GM23248 (cell line): ENCODE measurements at regions not wholly inside any gene's neighbourhood (a gene's known extent, or its start where the extent isn't known, plus 50 kb on each side); places are given as distances from the start of the nearest gene placed in this dataset.

Experiments used
- DNase-seq: peaks from one replicate; pipeline ENCODE4 v3.0.0-alpha.2; 2015
- H2AFZ ChIP-seq: fragments of 200-600 bp; sonication (generic); 2 replicates; pipeline ENCODE4 v1.6.1; 2016; ENCODE audit warnings: antibody characterized with exemption
- H3F3A ChIP-seq: fragments of 200-600 bp; sonication (generic); 2 replicates; pipeline ENCODE4 v1.6.1; 2016; ENCODE audit warnings: mild to moderate bottlenecking, antibody characterized with exemption, mixed run types; ENCODE audit not compliant: insufficient read depth
- H3K27ac ChIP-seq: fragments of 200-600 bp; sonication (generic); 2 replicates; pipeline ENCODE4 v1.5.1; 2016; ENCODE audit warnings: mild to moderate bottlenecking
- H3K27me3 ChIP-seq: fragments of 200-600 bp; sonication (generic); replicated peaks from 2 replicates; pipeline ENCODE4 v1.6.1; 2016; ENCODE audit warnings: mild to moderate bottlenecking; ENCODE audit not compliant: insufficient read depth
- H3K36me3 ChIP-seq: fragments of 200-600 bp; sonication (generic); 2 replicates; pipeline ENCODE4 v1.6.1; 2016; ENCODE audit warnings: low read depth, mild to moderate bottlenecking
- H3K4me1 ChIP-seq: fragments of 200-600 bp; sonication (generic); 2 replicates; pipeline ENCODE4 v1.6.1; 2016; ENCODE audit warnings: mild to moderate bottlenecking; ENCODE audit not compliant: insufficient read depth
- H3K4me2 ChIP-seq: fragments of 200-600 bp; sonication (generic); one replicate; pipeline ENCODE4 v1.6.1; 2016; ENCODE audit warnings: mild to moderate bottlenecking; ENCODE audit not compliant: unreplicated experiment
- H3K4me3 ChIP-seq: fragments of 200-600 bp; sonication (generic); 2 replicates; pipeline ENCODE4 v1.5.1; 2016; ENCODE audit warnings: mild to moderate bottlenecking
- H3K79me2 ChIP-seq: fragments of 200-600 bp; sonication (generic); 2 replicates; pipeline ENCODE4 v1.6.1; 2016; ENCODE audit warnings: mild to moderate bottlenecking; ENCODE audit not compliant: insufficient read depth
- H3K9ac ChIP-seq: fragments of 200-600 bp; sonication (generic); 2 replicates; pipeline ENCODE4 v1.6.1; 2016; ENCODE audit warnings: mild to moderate bottlenecking
- H3K9me2 ChIP-seq: fragments of 200-600 bp; sonication (generic); 2 replicates; pipeline ENCODE4 v1.6.1; 2016; ENCODE audit warnings: mixed run types, mild to moderate bottlenecking, moderate library complexity; ENCODE audit not compliant: insufficient read depth
- H3K9me3 ChIP-seq: fragments of 200-600 bp; sonication (generic); one replicate; pipeline ENCODE4 v1.6.1; 2017; ENCODE audit warnings: low read depth
- H4K20me1 ChIP-seq: fragments of 200-600 bp; sonication (generic); 2 replicates; pipeline ENCODE4 v1.6.0; 2016; ENCODE audit not compliant: insufficient read depth
- EZH2 ChIP-seq: fragments of 200-600 bp; sonication (generic); IDR thresholded peaks from 2 replicates; pipeline ENCODE4 v1.6.1; 2018; ENCODE audit warnings: antibody characterized with exemption, mild to moderate bottlenecking; ENCODE audit not compliant: insufficient read depth, poor library complexity, severe bottlenecking
- EZH2phosphoT487 ChIP-seq: fragments of 200-600 bp; sonication (generic); IDR thresholded peaks from 2 replicates; pipeline ENCODE4 v1.6.1; 2018; ENCODE audit warnings: antibody characterized with exemption, moderate library complexity, mild to moderate bottlenecking, low read depth; ENCODE audit not compliant: insufficient read depth
- WGBS, 2 experiments: methylation state at CpG; one replicate each; pipeline ENCODE4 v1.1.6; 2015 to 2017; ENCODE audit warnings: low lambda C conversion rate in 2 of 2, low coverage in 1 of 2; ENCODE audit errors: missing lambda C conversion rate in 2 of 2; 5-methylcytosine and 5-hydroxymethylcytosine counted together
- in situ Hi-C: fragments of 300-500 bp; cut with MboI; formaldehyde crosslinking; loops from 2 replicates; pipeline ENCODE4 v1.15.0; 2020

DNA sequence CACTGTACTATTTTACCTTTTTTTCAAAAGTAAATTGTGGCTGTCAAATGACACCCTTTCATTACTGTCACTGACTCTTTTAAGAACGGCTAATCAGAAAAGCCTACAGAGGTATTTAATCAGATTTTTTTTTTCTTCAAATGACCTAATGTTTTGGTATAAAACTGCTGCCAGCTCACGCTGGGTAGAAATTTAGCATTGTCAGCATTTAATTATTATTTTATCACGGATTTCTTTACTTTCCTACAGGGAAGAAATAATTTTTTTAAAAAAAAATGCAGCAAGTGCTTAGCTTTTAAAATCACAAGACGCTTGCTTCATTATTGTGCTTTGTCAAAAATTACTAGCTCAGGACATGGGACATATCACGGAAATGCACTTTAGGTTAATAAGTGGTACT, 149.1 kb upstream of the FOXN3 start:
- Histone ChIP-seq H3K4me2 (no peak overlapping the region), H3K27me3 (no peaks in the 10 kb centered on the region), H3K9me3 (no peaks in the 10 kb centered on the region), H2AFZ (no peak overlapping the region), H3K4me3 (no peak overlapping the region), H3K79me2 (no peaks in the 10 kb centered on the region), H3K4me1 (peaks cover 8% of the 10 kb centered on the region), H3K9me2 (no peaks in the 10 kb centered on the region), H4K20me1 (no peaks in the 10 kb centered on the region), H3F3A (peaks cover 7% of the 10 kb centered on the region), H3K27ac (no peak overlapping the region), H3K36me3 (no peaks in the 10 kb centered on the region), H3K9ac (no peak overlapping the region)
- TF ChIP-seq EZH2 (no peak), EZH2phosphoT487 (no peak)
- in situ Hi-C loops, result no loop called here
- WGBS, 2 experiments, result 89 to 91% methylated on average over 5 of the region's 5 CpGs
- no peak for DNase-seq

DNA sequence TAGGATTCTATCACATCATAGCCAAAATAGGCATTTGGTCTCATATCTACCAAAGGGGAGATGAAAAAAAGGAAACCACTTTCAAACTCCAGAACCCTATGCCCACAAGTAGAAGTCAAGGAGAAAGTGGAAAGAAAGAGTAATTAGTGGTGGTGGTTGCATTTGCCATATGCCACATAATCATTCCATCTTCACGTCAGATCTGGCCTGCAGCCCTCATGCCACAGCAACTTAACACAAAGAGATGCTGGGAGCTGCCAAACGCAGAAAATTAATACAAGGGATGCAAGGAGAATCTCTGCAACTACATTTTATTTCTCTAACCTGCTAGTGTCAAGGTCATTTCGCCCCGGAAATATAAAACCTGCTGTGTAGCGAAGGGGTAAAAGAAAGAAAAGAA, 148.6 kb upstream of the FOXN3 start:
- H4K20me1 ChIP-seq, result no peaks in the 10 kb centered on the region
- H3K9ac ChIP-seq, result no peak overlapping the region
- no peaks in the 10 kb centered on the region for H3K79me2 ChIP-seq
- no peak overlapping the region for H3K4me3 ChIP-seq
- H3F3A ChIP-seq, result peaks cover 7% of the 10 kb centered on the region
- no peak overlapping the region for H3K27ac ChIP-seq
- in situ Hi-C loops, result no loop called here
- no peaks in the 10 kb centered on the region for H3K9me2 ChIP-seq
- no peaks in the 10 kb centered on the region for H3K36me3 ChIP-seq
- no peak overlapping the region for H3K4me2 ChIP-seq
- no peak for TF ChIP-seq EZH2
- TF ChIP-seq EZH2phosphoT487, result no peak
- WGBS, 2 experiments, result 97 to 98% methylated on average over 5 of the region's 5 CpGs
- peaks cover 8% of the 10 kb centered on the region for H3K4me1 ChIP-seq
- DNase-seq, result no peak
- H2AFZ ChIP-seq, result no peak overlapping the region
- H3K27me3 ChIP-seq, result no peaks in the 10 kb centered on the region
- no peaks in the 10 kb centered on the region for H3K9me3 ChIP-seq

DNA sequence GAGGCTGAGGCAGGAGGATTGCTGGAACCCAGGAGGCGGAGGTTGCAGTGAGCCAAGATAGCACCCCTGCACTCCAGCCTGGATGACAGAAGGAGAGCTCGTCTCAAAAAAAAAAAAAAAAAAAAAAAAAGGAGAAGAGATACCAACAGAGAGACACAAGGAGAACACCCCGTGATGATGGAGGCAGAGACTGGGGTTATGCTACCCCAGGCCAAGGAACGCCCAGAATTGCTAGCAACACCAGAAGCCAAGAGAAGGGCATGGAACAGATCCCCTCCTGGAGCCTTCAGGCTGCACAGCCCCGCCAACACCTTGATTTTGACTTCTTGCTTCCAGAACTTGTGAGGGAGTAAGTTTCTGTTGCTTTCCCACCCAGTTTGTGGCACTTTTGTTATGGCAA, 148.0 kb upstream of the FOXN3 start:
- in situ Hi-C loops, result no loop called here
- H3K27me3 ChIP-seq, result no peaks in the 10 kb centered on the region
- TF ChIP-seq EZH2phosphoT487, result no peak
- TF ChIP-seq EZH2, result no peak
- no peak overlapping the region for H3K4me2 ChIP-seq
- no peaks in the 10 kb centered on the region for H3K79me2 ChIP-seq
- no peaks in the 10 kb centered on the region for H3K9me3 ChIP-seq
- H2AFZ ChIP-seq, result no peak overlapping the region
- no peak overlapping the region for H3K27ac ChIP-seq
- no peak overlapping the region for H3K9ac ChIP-seq
- WGBS, 2 experiments, result 96 to 98% methylated on average over 4 to 5 of the region's 5 CpGs
- H3K9me2 ChIP-seq, result no peaks in the 10 kb centered on the region
- no peaks in the 10 kb centered on the region for H3K36me3 ChIP-seq
- no peak overlapping the region for H3K4me3 ChIP-seq
- no peak for DNase-seq
- H3K4me1 ChIP-seq, result peaks cover 8% of the 10 kb centered on the region
- no peaks in the 10 kb centered on the region for H4K20me1 ChIP-seq
- peaks cover 7% of the 10 kb centered on the region for H3F3A ChIP-seq

DNA sequence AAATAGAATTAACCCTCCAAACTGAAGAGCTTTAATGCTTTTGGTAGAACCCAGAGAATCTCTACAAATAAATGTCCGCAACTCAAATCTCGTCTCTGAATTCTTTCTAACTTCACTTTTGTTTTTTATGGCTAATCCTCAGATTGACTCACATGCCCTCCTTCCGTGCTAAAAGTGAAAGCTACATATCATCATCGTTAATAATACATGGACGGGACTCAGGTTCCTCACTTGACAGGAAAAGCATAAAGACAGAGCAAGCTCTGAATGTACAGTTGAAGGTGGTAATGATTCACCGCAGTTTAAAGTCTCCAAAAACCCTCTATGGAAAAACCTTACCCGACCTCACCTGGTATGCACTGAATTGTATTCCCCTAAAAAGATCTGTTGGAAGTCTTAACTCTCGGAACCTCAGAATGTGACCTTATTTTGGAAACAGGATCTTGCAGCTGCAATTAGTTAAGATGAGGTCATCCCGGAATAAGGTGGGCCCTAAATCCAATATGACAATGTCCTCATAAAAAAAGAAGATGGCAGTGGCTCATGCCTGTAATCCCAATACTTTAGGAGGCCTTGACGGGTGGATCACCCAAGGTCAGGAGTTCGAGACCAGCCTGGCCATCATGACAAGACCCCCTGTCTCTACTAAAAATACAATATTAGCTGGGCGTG, 147.4 kb upstream of the FOXN3 start:
- 44 to 47% methylated on average over 12 of the region's 12 CpGs for WGBS, 2 experiments
- peaks cover 8% of the 10 kb centered on the region for H3K4me1 ChIP-seq
- in situ Hi-C loops, result no loop called here
- H3K79me2 ChIP-seq, result no peaks in the 10 kb centered on the region
- H3F3A ChIP-seq, result peaks cover 7% of the 10 kb centered on the region
- H3K4me3 ChIP-seq, result peak overlapping the region; percentile 67
- peak; percentile 65 for DNase-seq
- peak overlapping the region; percentile 74 for H3K4me2 ChIP-seq
- H3K27ac ChIP-seq, result peak overlapping the region; percentile 42
- no peaks in the 10 kb centered on the region for H3K27me3 ChIP-seq
- no peaks in the 10 kb centered on the region for H3K9me2 ChIP-seq
- no peaks in the 10 kb centered on the region for H4K20me1 ChIP-seq
- H3K9ac ChIP-seq, result peak overlapping the region; percentile 29
- no peak for TF ChIP-seq EZH2
- no peak for TF ChIP-seq EZH2phosphoT487
- peak overlapping the region; percentile 34 for H2AFZ ChIP-seq
- no peaks in the 10 kb centered on the region for H3K9me3 ChIP-seq
- H3K36me3 ChIP-seq, result no peaks in the 10 kb centered on the region
